Smooth muscle cell (in vitro differentiated cells): ENCODE measurements at regions not wholly inside any gene's neighbourhood (a gene's known extent, or its start where the extent isn't known, plus 50 kb on each side); places are given as distances from the start of the nearest gene placed in this dataset.

Experiments
- DNase-seq: peaks from one replicate; lab custom pipeline; 2025; ENCODE audit not compliant: unreplicated experiment; lab: John Stamatoyannopoulos, UW
- H2AFZ ChIP-seq: fragments of 200-600 bp; sonication (generic); 2 replicates; pipeline ENCODE4 v1.6.0; 2016; ENCODE audit warnings: antibody characterized with exemption, low read depth, mild to moderate bottlenecking
- H3F3A ChIP-seq: fragments of 200-600 bp; sonication (generic); 2 replicates; pipeline ENCODE4 v1.6.0; 2017; ENCODE audit warnings: antibody characterized with exemption, low read depth
- H3K27ac ChIP-seq: fragments of 200-600 bp; sonication (generic); 2 replicates; pipeline ENCODE4 v1.5.1; 2016; ENCODE audit warnings: low read depth, mild to moderate bottlenecking
- H3K27me3 ChIP-seq: fragments of 200-600 bp; sonication (generic); 2 replicates; pipeline ENCODE4 v1.6.1; 2016; ENCODE audit warnings: low read depth, mild to moderate bottlenecking
- H3K36me3 ChIP-seq: fragments of 200-600 bp; sonication (generic); 2 replicates; pipeline ENCODE4 v1.5.1; 2016; ENCODE audit warnings: low read depth
- H3K4me1 ChIP-seq: fragments of 200-600 bp; sonication (generic); 2 replicates; pipeline ENCODE4 v1.5.1; 2016; ENCODE audit warnings: low read depth
- H3K4me2 ChIP-seq: fragments of 200-600 bp; sonication (generic); 2 replicates; pipeline ENCODE4 v1.6.0; 2016; ENCODE audit warnings: mild to moderate bottlenecking
- H3K4me3 ChIP-seq: fragments of 200-600 bp; sonication (generic); 2 replicates; pipeline ENCODE4 v1.5.1; 2016; ENCODE audit warnings: mild to moderate bottlenecking
- H3K79me2 ChIP-seq: fragments of 200-600 bp; sonication (generic); 2 replicates; pipeline ENCODE4 v1.6.0; 2016; ENCODE audit warnings: low read depth, mild to moderate bottlenecking
- H3K9ac ChIP-seq: fragments of 200-600 bp; sonication (generic); 2 replicates; pipeline ENCODE4 v1.6.0; 2016; ENCODE audit warnings: low read depth
- H3K9me3 ChIP-seq: fragments of 200-600 bp; sonication (generic); replicated peaks from 2 replicates; pipeline ENCODE4 v1.5.1; 2016; ENCODE audit warnings: low read depth
- H4K20me1 ChIP-seq: fragments of 200-600 bp; sonication (generic); 2 replicates; pipeline ENCODE4 v1.6.0; 2016; ENCODE audit warnings: low read depth
- CTCF ChIP-seq: fragments of 200-600 bp; sonication (generic); IDR thresholded peaks from 2 replicates; pipeline ENCODE4 v1.5.1; 2017; ENCODE audit warnings: borderline replicate concordance, mild to moderate bottlenecking, antibody characterized with exemption; ENCODE audit not compliant: insufficient read depth, poor library complexity, severe bottlenecking
- WGBS: methylation state at CpG from one replicate; pipeline ENCODE4 v1.1.7; 2016; ENCODE audit warnings: low lambda C conversion rate; 5-methylcytosine and 5-hydroxymethylcytosine counted together

GRCh38 chr13:84263354-84264069 lies 381.2 kb upstream of the SLITRK1 start:
- Histone ChIP-seq H3K79me2 (no peaks in the 10 kb centered on the region), H3K4me1 (no peaks in the 10 kb centered on the region), H3K9ac (no peak overlapping the region), H3K9me3 (no peaks in the 10 kb centered on the region), H3K4me2 (no peak overlapping the region), H2AFZ (no peak overlapping the region), H3K36me3 (no peaks in the 10 kb centered on the region), H3K27ac (no peak overlapping the region), H4K20me1 (no peaks in the 10 kb centered on the region), H3K4me3 (no peak overlapping the region), H3K27me3 (no peaks in the 10 kb centered on the region), H3F3A (no peaks in the 10 kb centered on the region)
- no peak for TF ChIP-seq CTCF
- WGBS = 78% methylated on average over 9 of the region's 9 CpGs
- no peak for DNase-seq

GRCh38 chr13:84255226-84255797 lies 373.0 kb upstream of the SLITRK1 start:
- Histone ChIP-seq H2AFZ (no peak overlapping the region), H3K36me3 (no peaks in the 10 kb centered on the region), H3K9me3 (no peaks in the 10 kb centered on the region), H3K27me3 (no peaks in the 10 kb centered on the region), H3K27ac (no peak overlapping the region), H3K4me3 (no peak overlapping the region), H3K79me2 (no peaks in the 10 kb centered on the region), H3F3A (no peaks in the 10 kb centered on the region), H4K20me1 (no peaks in the 10 kb centered on the region), H3K9ac (no peak overlapping the region), H3K4me2 (no peak overlapping the region), H3K4me1 (no peaks in the 10 kb centered on the region)
- WGBS = 96% methylated on average over 3 of the region's 3 CpGs
- no peak for TF ChIP-seq CTCF
- DNase-seq = no peak

GRCh38 chr13:84249463-84249862 lies 367.2 kb upstream of the SLITRK1 start:
- H3K36me3 ChIP-seq = no peaks in the 10 kb centered on the region
- no peaks in the 10 kb centered on the region for H3K9me3 ChIP-seq
- no peaks in the 10 kb centered on the region for H3F3A ChIP-seq
- no peak for DNase-seq
- H3K79me2 ChIP-seq = no peaks in the 10 kb centered on the region
- H3K27me3 ChIP-seq = no peaks in the 10 kb centered on the region
- no peaks in the 10 kb centered on the region for H4K20me1 ChIP-seq
- no peak overlapping the region for H2AFZ ChIP-seq
- WGBS = 92% methylated on average over 3 of the region's 3 CpGs
- H3K4me1 ChIP-seq = no peaks in the 10 kb centered on the region
- no peak overlapping the region for H3K4me2 ChIP-seq
- H3K4me3 ChIP-seq = no peak overlapping the region
- TF ChIP-seq CTCF = no peak
- H3K27ac ChIP-seq = no peak overlapping the region
- no peak overlapping the region for H3K9ac ChIP-seq

GRCh38 chr13:84243340-84243739 lies 361.1 kb upstream of the SLITRK1 start:
- no peak for DNase-seq
- no peak for TF ChIP-seq CTCF
- H3K4me2 ChIP-seq = no peak overlapping the region
- no peak overlapping the region for H3K27ac ChIP-seq
- no peaks in the 10 kb centered on the region for H3K27me3 ChIP-seq
- H3K79me2 ChIP-seq = no peaks in the 10 kb centered on the region
- no peak overlapping the region for H3K9ac ChIP-seq
- no peaks in the 10 kb centered on the region for H3K9me3 ChIP-seq
- H3F3A ChIP-seq = no peaks in the 10 kb centered on the region
- H2AFZ ChIP-seq = no peak overlapping the region
- WGBS = 75% methylated on average over 1 of the region's 1 CpG
- no peaks in the 10 kb centered on the region for H3K36me3 ChIP-seq
- H3K4me1 ChIP-seq = no peaks in the 10 kb centered on the region
- no peaks in the 10 kb centered on the region for H4K20me1 ChIP-seq
- H3K4me3 ChIP-seq = no peak overlapping the region
